ENCODE measurements at regions not wholly inside any gene's neighbourhood (a gene's known extent, or its start where the extent isn't known, plus 50 kb on each side); places are given as distances from the start of the nearest gene placed in this dataset.

- no peak for TF ChIP-seq CTCF (conservative IDR thresholded peaks at IDR 0.05 in 1 of 2, IDR thresholded peaks at IDR 0.05 in 1 of 2; ENCODE audit: low read depth in 1 of 2, low read length in 2 of 2)
- no peak for TF ChIP-seq EZH2 (IDR thresholded peaks at IDR 0.05; ENCODE audit: low read length, missing control alignments)
- H2AFZ ChIP-seq (ENCODE audit: low read length), result no peak overlapping the region
- no peaks in the 10 kb centered on the region for H3K79me2 ChIP-seq (ENCODE audit: control insufficient read depth, insufficient read depth, low read length)
- no peaks in the 10 kb centered on the region for H3K9me3 ChIP-seq (ENCODE audit: control insufficient read depth, insufficient read depth, low read depth, low read length)
- H4K20me1 ChIP-seq (ENCODE audit: control insufficient read depth, extremely low read depth, insufficient read depth, low read length), result no peaks in the 10 kb centered on the region
- no peak overlapping the region for H3K4me2 ChIP-seq (ENCODE audit: extremely low read depth, insufficient read depth, low read length)
- no peak overlapping the region for H3K4me3 ChIP-seq (replicated peaks in 1 of 4; ENCODE audit: control extremely low read depth in 1 of 4, insufficient read depth in 1 of 4, low read depth in 3 of 4, low read length in 4 of 4)
- H3K4me1 ChIP-seq (ENCODE audit: control insufficient read depth, extremely low read depth, insufficient read depth, low read length), result no peaks in the 10 kb centered on the region
- H3K27ac ChIP-seq (ENCODE audit: insufficient read depth, low read length), result no peak overlapping the region
- H3K36me3 ChIP-seq (ENCODE audit: control insufficient read depth, insufficient read depth, low read length), result no peaks in the 10 kb centered on the region
- no peaks in the 10 kb centered on the region for H3K27me3 ChIP-seq (ENCODE audit: control insufficient read depth, insufficient read depth, low read length)
- DNase-seq (ENCODE audit: low read depth in 2 of 2), result no peak
- H3K9ac ChIP-seq (ENCODE audit: insufficient read depth, low read length), result no peak overlapping the region
Observed at GRCh38 chr10:42974693-42975002, 102.2 kb upstream of the RET start.

GRCh38 chr10:42975005-42975493 is 101.8 kb upstream of the RET start:
- H3K27me3 ChIP-seq (ENCODE audit: control insufficient read depth, insufficient read depth, low read length), result no peaks in the 10 kb centered on the region
- DNase-seq (ENCODE audit: low read depth in 2 of 2), result no peak
- H3K4me2 ChIP-seq (ENCODE audit: extremely low read depth, insufficient read depth, low read length), result no peak overlapping the region
- no peak overlapping the region for H2AFZ ChIP-seq (ENCODE audit: low read length)
- H3K9ac ChIP-seq (ENCODE audit: insufficient read depth, low read length), result no peak overlapping the region
- no peak overlapping the region for H3K27ac ChIP-seq (ENCODE audit: insufficient read depth, low read length)
- no peaks in the 10 kb centered on the region for H4K20me1 ChIP-seq (ENCODE audit: control insufficient read depth, extremely low read depth, insufficient read depth, low read length)
- no peaks in the 10 kb centered on the region for H3K9me3 ChIP-seq (ENCODE audit: control insufficient read depth, insufficient read depth, low read depth, low read length)
- H3K4me3 ChIP-seq (replicated peaks in 1 of 4; ENCODE audit: control extremely low read depth in 1 of 4, insufficient read depth in 1 of 4, low read depth in 3 of 4, low read length in 4 of 4), result no peak overlapping the region
- H3K4me1 ChIP-seq (ENCODE audit: control insufficient read depth, extremely low read depth, insufficient read depth, low read length), result no peaks in the 10 kb centered on the region
- H3K79me2 ChIP-seq (ENCODE audit: control insufficient read depth, insufficient read depth, low read length), result no peaks in the 10 kb centered on the region
- no peaks in the 10 kb centered on the region for H3K36me3 ChIP-seq (ENCODE audit: control insufficient read depth, insufficient read depth, low read length)
- TF ChIP-seq EZH2 (IDR thresholded peaks at IDR 0.05; ENCODE audit: low read length, missing control alignments) (no peak), CTCF (conservative IDR thresholded peaks at IDR 0.05 in 1 of 2, IDR thresholded peaks at IDR 0.05 in 1 of 2; ENCODE audit: low read depth in 1 of 2, low read length in 2 of 2) (no peak)

DNA sequence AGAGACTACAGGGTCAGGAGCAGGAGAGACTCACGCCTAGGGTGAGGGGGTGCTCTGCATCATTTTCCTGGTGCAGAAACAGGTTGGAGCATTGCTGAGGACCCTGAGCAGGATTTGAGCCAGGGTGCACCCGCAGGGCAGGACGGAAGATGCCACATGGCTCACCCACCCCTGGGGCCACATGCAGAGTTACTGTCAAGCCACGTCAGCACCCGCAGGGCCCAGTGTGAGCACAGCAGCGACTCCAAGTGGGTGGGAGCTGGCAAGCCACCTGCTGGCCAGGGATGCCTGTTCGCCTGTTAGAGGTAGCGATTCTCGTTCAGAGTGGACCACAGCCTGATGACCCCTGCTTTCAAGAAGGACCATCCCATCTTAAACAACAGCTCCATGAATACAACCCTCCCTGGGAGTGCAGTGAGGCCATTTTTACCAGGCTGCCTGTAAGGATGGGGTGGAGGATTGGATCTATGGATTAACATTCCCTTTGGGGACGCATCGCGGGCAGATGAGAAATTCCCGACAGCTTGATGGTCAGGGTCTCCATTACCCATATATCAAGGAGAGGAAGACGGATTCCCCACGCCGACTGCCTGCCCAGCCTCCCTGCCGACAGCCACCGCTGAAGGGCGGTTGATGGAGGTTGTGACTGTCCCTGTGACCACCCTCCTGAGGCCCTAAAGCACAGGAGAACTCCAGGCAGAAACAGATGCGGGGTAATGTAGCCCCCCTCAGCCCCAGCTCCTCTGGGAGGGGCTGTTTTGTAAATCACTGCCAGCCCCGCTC is 101.1 kb upstream of the RET start:
- no peaks in the 10 kb centered on the region for H3K9me3 ChIP-seq (ENCODE audit: control insufficient read depth, insufficient read depth, low read depth, low read length)
- H2AFZ ChIP-seq (ENCODE audit: low read length), result no peak overlapping the region
- H4K20me1 ChIP-seq (ENCODE audit: control insufficient read depth, extremely low read depth, insufficient read depth, low read length), result no peaks in the 10 kb centered on the region
- no peaks in the 10 kb centered on the region for H3K4me1 ChIP-seq (ENCODE audit: control insufficient read depth, extremely low read depth, insufficient read depth, low read length)
- no peak for DNase-seq (ENCODE audit: low read depth in 2 of 2)
- H3K9ac ChIP-seq (ENCODE audit: insufficient read depth, low read length), result no peak overlapping the region
- no peak overlapping the region for H3K4me2 ChIP-seq (ENCODE audit: extremely low read depth, insufficient read depth, low read length)
- H3K4me3 ChIP-seq (replicated peaks in 1 of 4; ENCODE audit: control extremely low read depth in 1 of 4, insufficient read depth in 1 of 4, low read depth in 3 of 4, low read length in 4 of 4), result no peak overlapping the region
- no peak overlapping the region for H3K27ac ChIP-seq (ENCODE audit: insufficient read depth, low read length)
- H3K27me3 ChIP-seq (ENCODE audit: control insufficient read depth, insufficient read depth, low read length), result no peaks in the 10 kb centered on the region
- H3K79me2 ChIP-seq (ENCODE audit: control insufficient read depth, insufficient read depth, low read length), result no peaks in the 10 kb centered on the region
- no peak for TF ChIP-seq EZH2 (IDR thresholded peaks at IDR 0.05; ENCODE audit: low read length, missing control alignments)
- no peak for TF ChIP-seq CTCF (conservative IDR thresholded peaks at IDR 0.05 in 1 of 2, IDR thresholded peaks at IDR 0.05 in 1 of 2; ENCODE audit: low read depth in 1 of 2, low read length in 2 of 2)
- H3K36me3 ChIP-seq (ENCODE audit: control insufficient read depth, insufficient read depth, low read length), result no peaks in the 10 kb centered on the region
